Choroid plexus epithelial cell (primary cell): ENCODE measurements at regions not wholly inside any gene's neighbourhood (a gene's known extent, or its start where the extent isn't known, plus 50 kb on each side); places are given as distances from the start of the nearest gene placed in this dataset.
A peak's percentile ranks its signal among the peaks of the same experiment; 100 is the strongest.
"Not testable (repeated sequence)": the region's sequence is repeated elsewhere in the genome, so short reads cannot be mapped to it uniquely, and the experiment has no call there.

Experiments
- DNase-seq: peaks from one replicate; pipeline ENCODE4 v3.0.0-alpha.2; 2010; ENCODE audit warnings: low read depth
- H3K4me3 ChIP-seq: 2 replicates; pipeline ENCODE4 v1.5.1; 2011; ENCODE audit warnings: low read depth, mild to moderate bottlenecking, control low read depth, low read length, moderate library complexity
- CTCF ChIP-seq: conservative IDR thresholded peaks from 2 replicates; pipeline ENCODE4 v1.5.1; 2011; ENCODE audit warnings: low read depth, mild to moderate bottlenecking, control low read depth, inconsistent platforms, low read length, moderate library complexity

- no peak overlapping the region for H3K4me3 ChIP-seq
- TF ChIP-seq CTCF = no peak
- no peak for DNase-seq
Observed at GRCh38 chr6:147999001-147999540, 343.6 kb upstream of the SASH1 start.

DNA sequence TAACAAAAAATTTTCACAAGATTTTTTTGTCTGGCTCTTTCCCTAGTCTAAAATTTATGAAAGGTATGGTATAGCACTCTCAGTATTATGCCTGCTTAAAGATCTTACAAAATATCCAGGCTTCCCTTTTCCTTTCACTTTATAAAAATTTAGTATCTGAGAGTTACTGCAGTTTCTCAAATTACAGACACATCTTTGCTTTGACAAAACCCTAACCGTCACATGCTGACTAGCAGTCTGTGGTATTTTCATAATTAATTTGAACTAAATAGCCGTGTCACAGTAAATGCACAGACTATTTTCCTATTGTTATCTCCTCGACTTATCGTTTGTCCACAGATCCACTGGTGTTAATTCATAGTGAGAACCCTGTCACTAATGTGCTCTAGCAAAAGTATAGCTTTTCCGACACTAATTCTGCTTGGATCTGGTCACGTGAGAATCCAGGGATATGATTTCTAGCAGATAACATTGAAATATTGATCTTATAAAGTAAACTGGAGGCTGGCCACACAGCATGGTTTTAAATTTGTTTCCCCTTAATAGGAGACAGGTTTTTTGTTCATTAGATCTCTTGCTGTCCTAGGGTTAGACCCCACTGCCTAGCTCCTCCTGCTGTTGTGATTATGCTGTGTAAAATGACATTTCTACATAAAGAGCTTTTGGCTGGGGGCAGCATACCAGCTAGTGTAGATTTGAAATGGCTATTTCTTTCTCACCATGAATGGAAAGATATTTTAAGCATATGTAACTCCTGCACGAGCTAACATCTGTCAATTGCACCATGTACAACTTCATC, 340.6 kb upstream of the SASH1 start:
- H3K4me3 ChIP-seq = peak overlapping the region; percentile 37
- DNase-seq = peak; percentile 9
- peak; percentile 33 for TF ChIP-seq CTCF

- no peak for DNase-seq
- H3K4me3 ChIP-seq = no peak overlapping the region
- TF ChIP-seq CTCF = no peak
Observed at GRCh38 chr6:148004651-148005050, 338.0 kb upstream of the SASH1 start.

DNA sequence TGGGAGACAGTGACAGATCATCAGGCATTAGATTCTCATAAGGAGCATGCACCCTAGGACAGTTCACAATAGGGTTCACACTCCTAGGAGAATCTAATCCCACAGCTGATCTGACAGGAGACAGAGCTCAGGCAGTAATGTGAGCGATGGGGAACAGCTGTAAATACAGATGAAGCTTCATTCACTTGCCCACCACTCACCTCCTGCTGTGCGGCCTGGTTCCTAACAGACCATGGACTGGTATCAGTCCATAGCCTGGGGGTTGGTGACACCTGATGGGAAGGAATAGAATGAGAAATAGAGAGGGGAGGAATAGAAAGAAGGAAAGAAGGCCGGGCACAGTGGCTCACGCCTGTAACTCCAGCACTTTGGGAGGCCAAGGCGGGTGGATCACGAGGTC, 336.8 kb upstream of the SASH1 start:
- H3K4me3 ChIP-seq = no peak overlapping the region
- TF ChIP-seq CTCF = no peak
- no peak for DNase-seq

DNA sequence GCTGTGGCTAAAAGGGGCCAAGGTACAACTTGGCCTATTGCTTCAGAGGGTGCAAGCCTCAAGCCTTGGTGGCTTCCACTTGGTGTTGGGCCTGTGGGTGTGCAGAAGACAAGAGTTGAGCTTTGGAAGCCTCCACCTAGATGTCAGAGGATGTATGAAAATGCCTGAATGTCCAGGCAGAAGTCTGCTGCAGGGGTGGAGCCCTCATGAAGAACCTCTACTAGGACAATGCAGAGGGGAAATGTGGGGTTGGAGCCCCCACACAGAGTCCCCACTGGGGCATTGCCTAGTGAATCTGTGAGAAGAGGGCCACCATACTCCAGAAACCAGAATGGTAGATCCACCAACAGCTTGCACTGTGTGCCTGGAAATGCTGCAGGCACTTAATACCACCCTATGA, 332.1 kb upstream of the SASH1 start:
- DNase-seq, H3K4me3 ChIP-seq: not testable (repeated sequence)

DNA sequence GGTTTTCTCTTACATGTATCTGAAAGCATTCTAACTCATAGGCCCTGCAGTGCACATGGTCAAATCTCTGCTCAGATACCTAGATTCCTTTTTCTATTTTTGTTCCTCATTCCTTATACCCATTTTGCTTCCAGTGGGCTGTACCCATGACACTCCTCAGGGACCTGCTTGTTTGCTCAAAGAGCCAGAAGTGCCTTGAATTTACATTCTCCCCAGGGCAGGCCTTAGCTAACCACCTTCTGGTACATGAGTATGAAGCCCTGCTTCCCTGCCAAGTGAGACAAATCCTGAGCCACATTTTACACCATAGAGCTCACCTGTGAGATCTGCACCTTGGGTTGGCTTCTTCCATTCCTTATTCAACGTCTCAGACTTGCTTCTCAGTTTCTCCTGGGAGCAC, 326.6 kb upstream of the SASH1 start:
- no peak for TF ChIP-seq CTCF
- no peak for DNase-seq
- H3K4me3 ChIP-seq = no peak overlapping the region

- TF ChIP-seq CTCF = no peak
- H3K4me3 ChIP-seq = no peak overlapping the region
- DNase-seq = no peak
Observed at GRCh38 chr6:148021165-148021564, 321.5 kb upstream of the SASH1 start.
